GM18868 (cell line): ENCODE measurements at regions not wholly inside any gene's neighbourhood (a gene's known extent, or its start where the extent isn't known, plus 50 kb on each side); places are given as distances from the start of the nearest gene placed in this dataset.

Experiments
- ATAC-seq: cut with Tn5 transposase; IDR thresholded peaks from one replicate; pipeline ENCODE4 v1.9.1; 2021; ENCODE audit warnings: mild to moderate bottlenecking, moderate library complexity; ENCODE audit not compliant: unreplicated experiment

GRCh38 chr13:44089452-44089851, 209.7 kb downstream of the LACC1 start:
- no peak for ATAC-seq

GRCh38 chr13:44092078-44092970, 212.6 kb downstream of the LACC1 start:
- ATAC-seq, result no peak

GRCh38 chr13:44093607-44094564, 214.2 kb downstream of the LACC1 start:
- no peak for ATAC-seq

GRCh38 chr13:44096901-44097300, 217.2 kb downstream of the LACC1 start:
- no peak for ATAC-seq

- ATAC-seq, result no peak
Observed at GRCh38 chr13:44098559-44098958, 218.9 kb downstream of the LACC1 start.

- no peak for ATAC-seq
Observed at GRCh38 chr13:44101347-44102083, 221.8 kb downstream of the LACC1 start.

GRCh38 chr13:44103429-44104196, 223.9 kb downstream of the LACC1 start:
- ATAC-seq, result no peak

GRCh38 chr13:44104197-44104490, 224.4 kb downstream of the LACC1 start:
- no peak for ATAC-seq

- ATAC-seq, result no peak
Observed at GRCh38 chr13:44104969-44105368, 225.3 kb downstream of the LACC1 start.

- no peak for ATAC-seq
Observed at GRCh38 chr13:44106266-44107152, 226.8 kb downstream of the LACC1 start.

GRCh38 chr13:44107357-44108121, 227.8 kb downstream of the LACC1 start:
- no peak for ATAC-seq

- ATAC-seq, result no peak
Observed at GRCh38 chr13:44108331-44108858, 228.7 kb downstream of the LACC1 start.

- no peak for ATAC-seq
Observed at GRCh38 chr13:44110091-44110621, 230.5 kb downstream of the LACC1 start.

GRCh38 chr13:44111701-44112100, 232.0 kb downstream of the LACC1 start:
- no peak for ATAC-seq

GRCh38 chr13:44112700-44113329, 233.1 kb downstream of the LACC1 start:
- no peak for ATAC-seq

GRCh38 chr13:44116562-44117332, 237.0 kb downstream of the LACC1 start:
- ATAC-seq, result no peak

- no peak for ATAC-seq
Observed at GRCh38 chr13:44117351-44117750, 237.6 kb downstream of the LACC1 start.
